Loucy (cell line): ENCODE measurements at regions not wholly inside any gene's neighbourhood (a gene's known extent, or its start where the extent isn't known, plus 50 kb on each side); places are given as distances from the start of the nearest gene placed in this dataset.

Experiments used
- EZH2phosphoT487 ChIP-seq: fragments of 200-600 bp; IDR thresholded peaks from 2 replicates; pipeline ENCODE4 v1.6.1; 2018; ENCODE audit warnings: antibody characterized with exemption, mild to moderate bottlenecking, moderate library complexity, borderline replicate concordance
- TF ChIP-seq, protein P1 (sequence below): fragments of 200-600 bp; sonication (generic); conservative IDR thresholded peaks from 2 replicates; pipeline ENCODE4 v1.5.1; 2014; ENCODE audit warnings: mild to moderate bottlenecking, antibody characterized with exemption, low read length

DNA sequence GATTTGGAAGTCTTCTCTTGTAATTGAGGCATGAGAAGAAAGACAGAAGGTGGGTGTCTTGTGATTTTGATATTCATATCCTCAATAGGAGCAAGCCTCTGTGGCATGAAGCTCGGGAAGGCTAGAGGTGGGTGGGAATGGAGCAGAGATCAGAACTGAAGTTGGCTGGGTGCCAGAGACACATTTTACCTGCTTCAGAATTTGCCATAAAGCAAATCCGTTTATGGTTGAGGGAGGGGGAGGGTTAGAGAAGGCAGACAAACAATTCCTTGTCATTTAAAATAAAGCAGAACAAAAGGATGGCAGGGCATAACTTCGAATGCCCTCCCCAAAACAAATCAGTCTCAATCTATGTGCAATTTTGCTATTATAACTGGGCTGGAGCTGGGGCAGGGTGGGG lies 305.9 kb downstream of the KLF5 start:
- TF ChIP-seq, protein P1, sequence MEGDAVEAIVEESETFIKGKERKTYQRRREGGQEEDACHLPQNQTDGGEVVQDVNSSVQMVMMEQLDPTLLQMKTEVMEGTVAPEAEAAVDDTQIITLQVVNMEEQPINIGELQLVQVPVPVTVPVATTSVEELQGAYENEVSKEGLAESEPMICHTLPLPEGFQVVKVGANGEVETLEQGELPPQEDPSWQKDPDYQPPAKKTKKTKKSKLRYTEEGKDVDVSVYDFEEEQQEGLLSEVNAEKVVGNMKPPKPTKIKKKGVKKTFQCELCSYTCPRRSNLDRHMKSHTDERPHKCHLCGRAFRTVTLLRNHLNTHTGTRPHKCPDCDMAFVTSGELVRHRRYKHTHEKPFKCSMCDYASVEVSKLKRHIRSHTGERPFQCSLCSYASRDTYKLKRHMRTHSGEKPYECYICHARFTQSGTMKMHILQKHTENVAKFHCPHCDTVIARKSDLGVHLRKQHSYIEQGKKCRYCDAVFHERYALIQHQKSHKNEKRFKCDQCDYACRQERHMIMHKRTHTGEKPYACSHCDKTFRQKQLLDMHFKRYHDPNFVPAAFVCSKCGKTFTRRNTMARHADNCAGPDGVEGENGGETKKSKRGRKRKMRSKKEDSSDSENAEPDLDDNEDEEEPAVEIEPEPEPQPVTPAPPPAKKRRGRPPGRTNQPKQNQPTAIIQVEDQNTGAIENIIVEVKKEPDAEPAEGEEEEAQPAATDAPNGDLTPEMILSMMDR: no peak
- TF ChIP-seq EZH2phosphoT487: no peak
